Gastrocnemius medialis (tissue), 4 donors: ENCODE measurements at regions not wholly inside any gene's neighbourhood (a gene's known extent, or its start where the extent isn't known, plus 50 kb on each side); places are given as distances from the start of the nearest gene placed in this dataset.
"Not testable (repeated sequence)": the region's sequence is repeated elsewhere in the genome, so short reads cannot be mapped to it uniquely, and the experiment has no call there.

Source experiments
- CTCF ChIP-seq, 5 experiments: fragments of 450-650 bp in 3 of 5; fragments of 200-600 bp in 2 of 5; sonication (generic) in 2 of 5; IDR thresholded peaks in 4 of 5; conservative IDR thresholded peaks in 1 of 5; 1 replicate in 4 of 5; 2 replicates in 1 of 5; pipeline ENCODE4 v1.5.1; 2016 to 2019; ENCODE audit warnings: antibody characterized with exemption in 5 of 5, mild to moderate bottlenecking in 3 of 5, moderate library complexity in 3 of 5
- POLR2A ChIP-seq, 2 donors: fragments of 450-650 bp; IDR thresholded peaks; one replicate each; pipeline ENCODE4 v1.6.1; 2017; ENCODE audit warnings: antibody characterized with exemption in 2 of 2, mild to moderate bottlenecking in 2 of 2, moderate library complexity in 2 of 2

- not testable (repeated sequence) for TF ChIP-seq CTCF (IDR thresholded peaks at IDR 0.05 in 4 of 5, conservative IDR thresholded peaks at IDR 0.05 in 1 of 5); POLR2A (IDR thresholded peaks at IDR 0.05)
These were observed 327.0 kb upstream of the MEIS2 start for GRCh38 chr15:37427393-37427792.
